ENCODE measurements at regions not wholly inside any gene's neighbourhood (a gene's known extent, or its start where the extent isn't known, plus 50 kb on each side); places are given as distances from the start of the nearest gene placed in this dataset.

- DNase-seq (ENCODE audit: low read depth, low spot score) = peak; percentile 93
Measured at GRCh38 chr5:93163010-93163663, 417.9 kb downstream of the NR2F1-AS1 start.

GRCh38 chr5:93161661-93162654 lies 419.1 kb downstream of the NR2F1-AS1 start:
- H3K4me3 ChIP-seq (ENCODE audit: low read depth, low read length) = no peak overlapping the region
- no peak for TF ChIP-seq CTCF (IDR thresholded peaks at IDR 0.05; ENCODE audit: low read depth, low read length)
- in situ Hi-C loops (cut with HindIII; ENCODE audit: low sequenced_read_pairs) = no loop called here
- peak; percentile 68 for DNase-seq (ENCODE audit: low read depth, low spot score)

More at GRCh38 chr5:93163010-93163663, 417.9 kb downstream of the NR2F1-AS1 start:
- in situ Hi-C loops (cut with HindIII; ENCODE audit: low sequenced_read_pairs) = no loop called here
- no peak overlapping the region for H3K4me3 ChIP-seq (ENCODE audit: low read depth, low read length)
- no peak for TF ChIP-seq CTCF (IDR thresholded peaks at IDR 0.05; ENCODE audit: low read depth, low read length)

GRCh38 chr5:93158841-93159240 lies 422.2 kb downstream of the NR2F1-AS1 start:
- H3K4me3 ChIP-seq (ENCODE audit: low read depth, low read length) = no peak overlapping the region
- no peak for TF ChIP-seq CTCF (IDR thresholded peaks at IDR 0.05; ENCODE audit: low read depth, low read length)
- in situ Hi-C loops (cut with HindIII; ENCODE audit: low sequenced_read_pairs) = no loop called here
- DNase-seq (ENCODE audit: low read depth, low spot score) = no peak

- no peak for TF ChIP-seq CTCF (IDR thresholded peaks at IDR 0.05; ENCODE audit: low read depth, low read length)
- H3K4me3 ChIP-seq (ENCODE audit: low read depth, low read length) = no peak overlapping the region
- DNase-seq (ENCODE audit: low read depth, low spot score) = no peak
- in situ Hi-C loops (cut with HindIII; ENCODE audit: low sequenced_read_pairs) = no loop called here
Measured at GRCh38 chr5:93156566-93156965, 424.5 kb downstream of the NR2F1-AS1 start.

- TF ChIP-seq CTCF (IDR thresholded peaks at IDR 0.05; ENCODE audit: low read depth, low read length) = no peak
- no peak overlapping the region for H3K4me3 ChIP-seq (ENCODE audit: low read depth, low read length)
- DNase-seq (ENCODE audit: low read depth, low spot score) = no peak
- in situ Hi-C loops (cut with HindIII; ENCODE audit: low sequenced_read_pairs) = no loop called here
Measured at GRCh38 chr5:93154535-93154934, 426.5 kb downstream of the NR2F1-AS1 start.

GRCh38 chr5:93153461-93153860 lies 427.6 kb downstream of the NR2F1-AS1 start:
- in situ Hi-C loops (cut with HindIII; ENCODE audit: low sequenced_read_pairs) = no loop called here
- DNase-seq (ENCODE audit: low read depth, low spot score) = no peak
- no peak overlapping the region for H3K4me3 ChIP-seq (ENCODE audit: low read depth, low read length)
- TF ChIP-seq CTCF (IDR thresholded peaks at IDR 0.05; ENCODE audit: low read depth, low read length) = no peak
